HepG2 (cell line): ENCODE measurements at regions not wholly inside any gene's neighbourhood (a gene's known extent, or its start where the extent isn't known, plus 50 kb on each side); places are given as distances from the start of the nearest gene placed in this dataset.

ENCODE experiments used
- ATAC-seq: fragments of 200-7000 bp; cut with Tn5 transposase; 3 replicates; pipeline ENCODE4 v1.9.1; 2020; ENCODE audit warnings: mild to moderate bottlenecking, moderate library complexity
- BruUV-seq: library from RNA; stranded (reverse); fragments of 400-500 nt; replicated peaks from 2 replicates; lab custom pipeline; 2021; lab: Mats Ljungman, UMichigan
- CTCF ChIA-PET: fragments of 300-600 bp; formaldehyde crosslinking; extraction: SDS; loops from one replicate; lab custom pipeline; 2021; ENCODE audit warnings: low total read pairs, inconsistent platforms, low intra/inter-chr PET ratio; lab: Yijun Ruan, JAX
- POLR2A ChIA-PET: fragments of 350-600 bp; sonication (Branson Sonifier 250); formaldehyde crosslinking; loops from one replicate; lab custom pipeline; 2020; ENCODE audit warnings: antibody characterized with exemption, inconsistent platforms; lab: Yijun Ruan, JAX
- DNase-seq: peaks from one replicate; pipeline ENCODE4 v3.0.0-alpha.2; 2015; ENCODE audit warnings: low spot score
- FAIRE-seq: peaks from 3 replicates; lab custom pipeline; 2011; peaks lifted over from hg19 to GRCh38; lab: Jason Lieb, UNC
- H2AFZ ChIP-seq: one replicate; pipeline ENCODE4 v1.6.1; 2011; ENCODE audit warnings: low read length, inconsistent platforms
- H3K27ac ChIP-seq: fragments of 300-600 bp; 3 replicates; pipeline ENCODE4 v1.8.0; 2011; ENCODE audit warnings: mixed run types, mild to moderate bottlenecking, mixed read lengths, low read length, inconsistent platforms; ENCODE audit not compliant: insufficient read depth; ENCODE audit errors: extremely low read length
- H3K27me3 ChIP-seq, 2 experiments: fragments of 200-600 bp in 1 of 2; 2 replicates in 1 of 2; 3 replicates in 1 of 2; pipeline versions ENCODE4 v1.6.0 to v1.8.0; 2011; ENCODE audit warnings: low read length in 2 of 2, mild to moderate bottlenecking in 2 of 2, moderate library complexity in 2 of 2, inconsistent platforms in 1 of 2; ENCODE audit not compliant: insufficient read depth in 2 of 2, control insufficient read depth in 1 of 2
- H3K36me3 ChIP-seq, 2 experiments: fragments of 200-600 bp in 1 of 2; replicated peaks in 1 of 2; 2 replicates in 1 of 2; 3 replicates in 1 of 2; pipeline versions ENCODE4 v1.5.1 to v1.8.0; 2011; ENCODE audit warnings: low read length in 2 of 2, inconsistent platforms in 1 of 2; ENCODE audit not compliant: insufficient read depth in 2 of 2, control insufficient read depth in 1 of 2
- H3K4me1 ChIP-seq: 2 replicates; pipeline ENCODE4 v1.5.1; 2012; ENCODE audit warnings: low read length, inconsistent platforms; ENCODE audit not compliant: insufficient read depth
- H3K4me2 ChIP-seq: 2 replicates; pipeline ENCODE4 v1.6.0; 2011; ENCODE audit warnings: low read depth, low read length, inconsistent platforms
- H3K4me3 ChIP-seq, 3 experiments: fragments of 200-600 bp in 1 of 3; sonication (generic), shearing (Covaris generic) in 1 of 3; replicated peaks in 1 of 3; 2 replicates each; pipeline ENCODE4 v1.5.1; 2011 to 2016; ENCODE audit warnings: low read length in 3 of 3, inconsistent platforms in 2 of 3, low read depth in 2 of 3, mild to moderate bottlenecking in 2 of 3, control low read depth in 1 of 3, mixed read lengths in 1 of 3; ENCODE audit not compliant: insufficient read depth in 1 of 3
- H3K79me2 ChIP-seq: one replicate; pipeline ENCODE4 v1.6.1; 2011; ENCODE audit warnings: low read length, inconsistent platforms; ENCODE audit not compliant: insufficient read depth
- H3K9ac ChIP-seq: 2 replicates; pipeline ENCODE4 v1.6.0; 2011; ENCODE audit warnings: mild to moderate bottlenecking, low read depth, low read length, inconsistent platforms; ENCODE audit not compliant: insufficient read depth
- H3K9me3 ChIP-seq: 2 replicates; pipeline ENCODE4 v1.5.1; 2012; ENCODE audit warnings: mild to moderate bottlenecking, low read length
- H4K20me1 ChIP-seq: 2 replicates; pipeline ENCODE4 v1.6.0; 2011; ENCODE audit warnings: inconsistent platforms, mild to moderate bottlenecking, low read length, moderate library complexity; ENCODE audit not compliant: insufficient read depth
- HHEX ChIP-seq: IDR thresholded peaks from 2 replicates; pipeline ENCODE4 v1.6.1; 2016; ENCODE audit warnings: control low read depth
- MBNL3 ChIP-seq: fragments of 250-450 bp; sonication (Bioruptor Pico); conservative IDR thresholded peaks from 2 replicates; pipeline ENCODE4 v1.8.0; 2022; ENCODE audit warnings: mild to moderate bottlenecking, inconsistent platforms
- MTF2 ChIP-seq: sonication (generic); formaldehyde crosslinking; IDR thresholded peaks from 2 replicates; pipeline ENCODE4 v1.5.0; 2020; ENCODE audit warnings: missing genetic modification reagents, borderline replicate concordance
- PCBP1 ChIP-seq: fragments of 200-400 bp; formaldehyde crosslinking; IDR thresholded peaks from 2 replicates; pipeline ENCODE4 v1.6.1; 2017; ENCODE audit warnings: mild to moderate bottlenecking, low read depth, low read length, borderline replicate concordance
- SIX1 ChIP-seq: sonication (generic); formaldehyde crosslinking; IDR thresholded peaks from 2 replicates; pipeline ENCODE4 v1.4.0; 2020; ENCODE audit warnings: missing genetic modification reagents, borderline replicate concordance
- SNAPC5 ChIP-seq: sonication (generic); formaldehyde crosslinking; IDR thresholded peaks from 2 replicates; pipeline ENCODE4 v1.8.1; 2023; ENCODE audit warnings: mild to moderate bottlenecking, missing genetic modification reagents, borderline replicate concordance
- XRCC5 ChIP-seq: fragments of 200-400 bp; formaldehyde crosslinking; optimal IDR thresholded peaks from 2 replicates; pipeline ENCODE3; 2017; ENCODE audit warnings: mild to moderate bottlenecking, low read length
- YEATS2 ChIP-seq: sonication (generic); formaldehyde crosslinking; IDR thresholded peaks from 2 replicates; pipeline ENCODE4 v1.4.0; 2020; ENCODE audit warnings: missing genetic modification reagents, borderline replicate concordance
- ZNF207 ChIP-seq: fragments of 450-650 bp; IDR thresholded peaks from 2 replicates; pipeline ENCODE4 v1.6.1; 2016; ENCODE audit warnings: antibody characterized with exemption, borderline replicate concordance
- ZNF24 ChIP-seq: fragments of 450-650 bp; IDR thresholded peaks from 2 replicates; pipeline ENCODE4 v1.6.1; 2017; ENCODE audit warnings: antibody characterized with exemption, mild to moderate bottlenecking
- ZNF282 ChIP-seq: fragments of 450-650 bp; IDR thresholded peaks from 2 replicates; pipeline ENCODE4 v1.6.1; 2018; ENCODE audit not compliant: partially characterized antibody
- ZNF329 ChIP-seq: sonication (generic); formaldehyde crosslinking; IDR thresholded peaks from 2 replicates; pipeline ENCODE4 v1.9.0; 2021; ENCODE audit warnings: low read depth, mild to moderate bottlenecking, missing genetic modification reagents
- ZNF33B ChIP-seq: sonication (generic); formaldehyde crosslinking; IDR thresholded peaks from 2 replicates; pipeline ENCODE4 v1.5.1; 2020; ENCODE audit warnings: mild to moderate bottlenecking, missing genetic modification reagents
- ZNF605 ChIP-seq: sonication (generic); formaldehyde crosslinking; IDR thresholded peaks from 2 replicates; pipeline ENCODE4 v1.8.0; 2022; ENCODE audit warnings: mild to moderate bottlenecking, missing genetic modification reagents
- ZNF782 ChIP-seq: sonication (generic); formaldehyde crosslinking; IDR thresholded peaks from 2 replicates; pipeline ENCODE4 v1.4.0; 2020; ENCODE audit warnings: missing genetic modification reagents, mild to moderate bottlenecking, borderline replicate concordance
- ZNF784 ChIP-seq: sonication (generic); formaldehyde crosslinking; IDR thresholded peaks from 2 replicates; pipeline ENCODE4 v1.5.1; 2020; ENCODE audit warnings: missing genetic modification reagents, mild to moderate bottlenecking, borderline replicate concordance
- WGBS: methylation state at CpG from one replicate; pipeline ENCODE4 v1.1.6; 2017; ENCODE audit warnings: low lambda C conversion rate; 5-methylcytosine and 5-hydroxymethylcytosine counted together
- in situ Hi-C: cut with HindIII; loops from 2 replicates; pipeline ENCODE4 v1.10.0; 2017; ENCODE audit warnings: low pct_unique_long_range_greater_than_20kb; ENCODE audit not compliant: extremely low pct_ligation_motif_present
- intact Hi-C: fragments of 100-400 bp; cut with micrococcal nuclease; formaldehyde crosslinking; loops from one replicate; pipeline ENCODE4 v1.10.0; 2022; ENCODE audit not compliant: unreplicated experiment
- TF ChIP-seq, protein P1 (sequence below): sonication (generic); formaldehyde crosslinking; IDR thresholded peaks from 2 replicates; pipeline ENCODE4 v1.4.0; 2020; ENCODE audit warnings: missing genetic modification reagents

DNA sequence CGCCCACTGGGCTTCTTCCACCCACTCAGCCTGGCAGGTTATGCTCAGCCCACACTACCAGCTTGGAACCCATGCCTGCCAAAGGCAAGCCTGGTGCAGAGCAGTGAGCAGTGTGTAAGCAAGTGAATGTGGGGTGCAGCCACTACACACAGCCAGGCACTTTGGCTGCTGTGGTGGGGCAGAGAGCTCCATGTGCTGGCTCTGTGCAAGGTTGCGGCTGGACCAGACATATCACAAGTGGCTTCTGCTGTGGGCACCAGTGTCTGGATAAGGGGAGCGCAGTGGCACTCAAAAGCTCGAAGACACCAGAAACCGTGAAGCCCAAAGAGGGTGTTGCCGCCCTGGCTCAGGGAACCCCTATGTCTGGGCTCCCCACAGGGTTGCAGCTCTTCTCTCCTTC lies 563.7 kb downstream of the SI start:
- H2AFZ ChIP-seq = no peak overlapping the region
- H3K9ac ChIP-seq = no peak overlapping the region
- H3K9me3 ChIP-seq = no peaks in the 10 kb centered on the region
- ChIA-PET CTCF (no interaction called here), POLR2A (no interaction called here)
- H3K79me2 ChIP-seq = no peaks in the 10 kb centered on the region
- WGBS = 15% methylated on average over 2 of the region's 6 CpGs
- TF ChIP-seq PCBP1 (no peak), XRCC5 (no peak), HHEX (no peak), ZNF605 (no peak), SNAPC5 (CRISPR knock-in tag) (no peak), ZNF784 (CRISPR knock-in tag) (no peak), MBNL3 (CRISPR knock-in tag) (no peak), ZNF282 (no peak), SIX1 (CRISPR knock-in tag) (no peak), YEATS2 (CRISPR knock-in tag) (no peak), ZNF24 (no peak), ZNF329 (CRISPR knock-in tag) (no peak), MTF2 (CRISPR knock-in tag) (no peak), ZNF782 (CRISPR knock-in tag) (no peak), ZNF33B (CRISPR knock-in tag) (no peak), ZNF207 (no peak)
- TF ChIP-seq, protein P1, sequence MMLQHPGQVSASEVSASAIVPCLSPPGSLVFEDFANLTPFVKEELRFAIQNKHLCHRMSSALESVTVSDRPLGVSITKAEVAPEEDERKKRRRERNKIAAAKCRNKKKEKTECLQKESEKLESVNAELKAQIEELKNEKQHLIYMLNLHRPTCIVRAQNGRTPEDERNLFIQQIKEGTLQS (CRISPR knock-in tag) = no peak
- H4K20me1 ChIP-seq = no peaks in the 10 kb centered on the region
- no peaks in the 10 kb centered on the region for H3K27me3 ChIP-seq
- no peak overlapping the region for H3K4me3 ChIP-seq
- BruUV-seq = no TSS peak
- H3K4me2 ChIP-seq = no peak overlapping the region
- no peaks in the 10 kb centered on the region for H3K36me3 ChIP-seq
- DNase-seq (no peak), ATAC-seq (no peak), FAIRE-seq (no peak)
- in situ Hi-C loops (no loop called here), intact Hi-C loops (no loop called here)
- H3K27ac ChIP-seq = no peak overlapping the region
- no peaks in the 10 kb centered on the region for H3K4me1 ChIP-seq
